ENCODE measurements at regions not wholly inside any gene's neighbourhood (a gene's known extent, or its start where the extent isn't known, plus 50 kb on each side); places are given as distances from the start of the nearest gene placed in this dataset.

DNA sequence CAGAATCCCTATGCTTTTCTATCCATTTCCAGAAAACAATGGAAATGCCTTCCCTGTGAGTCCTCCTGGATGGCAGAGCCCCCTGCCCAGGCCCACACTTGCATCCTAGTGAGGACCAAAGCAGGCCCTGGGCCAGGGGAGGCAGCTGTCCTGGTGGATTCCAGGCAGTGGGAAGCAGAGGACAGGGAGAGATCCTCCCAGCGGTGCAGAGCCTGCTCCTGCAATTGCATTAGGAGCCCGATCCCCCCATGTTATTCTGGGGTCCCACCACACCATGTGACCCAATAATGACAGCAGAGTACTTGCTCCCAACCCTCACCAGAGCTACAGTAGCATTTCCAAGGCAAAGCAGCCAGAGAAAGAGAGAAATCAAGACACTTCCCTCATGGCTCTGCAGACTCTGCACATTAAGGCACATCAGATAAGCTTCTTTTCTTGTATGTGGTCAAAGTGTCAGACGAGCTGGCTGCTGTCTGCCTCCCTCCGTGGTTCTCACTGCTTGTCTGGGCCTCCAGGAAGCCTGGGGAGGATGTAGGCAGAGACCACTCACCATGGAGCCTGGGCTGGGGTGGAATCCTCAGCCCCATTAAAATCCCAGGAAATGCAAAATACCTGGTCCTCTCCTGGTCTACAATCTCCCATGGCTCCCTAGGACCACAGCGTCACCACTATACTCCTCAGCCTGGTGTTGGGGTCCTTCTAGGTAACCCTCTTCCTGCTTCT, 54.9 kb upstream of the RUNX3 start:
- DNase-seq (ENCODE audit: low spot score): no peak

DNA sequence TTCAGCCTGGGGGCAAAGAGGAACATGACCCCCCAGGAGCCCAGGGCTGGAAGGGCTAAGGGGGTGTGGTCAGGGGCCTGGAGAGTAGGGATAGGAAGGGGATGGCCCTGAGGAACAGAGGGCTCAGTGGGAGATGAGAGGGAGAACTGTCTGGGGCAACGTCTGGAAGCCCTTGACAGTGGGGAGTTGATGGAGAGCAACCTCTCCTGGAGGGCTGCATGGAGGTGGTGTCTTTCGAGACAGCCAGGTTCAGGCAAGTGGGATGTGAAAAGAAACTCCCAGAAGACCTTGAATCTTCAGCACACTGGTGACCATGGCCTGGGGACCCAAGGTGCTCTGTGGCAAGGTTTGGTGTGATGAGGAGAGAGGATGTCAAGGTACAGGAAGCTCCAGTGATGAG, 54.2 kb upstream of the RUNX3 start:
- no peak for DNase-seq (ENCODE audit: low spot score)

DNA sequence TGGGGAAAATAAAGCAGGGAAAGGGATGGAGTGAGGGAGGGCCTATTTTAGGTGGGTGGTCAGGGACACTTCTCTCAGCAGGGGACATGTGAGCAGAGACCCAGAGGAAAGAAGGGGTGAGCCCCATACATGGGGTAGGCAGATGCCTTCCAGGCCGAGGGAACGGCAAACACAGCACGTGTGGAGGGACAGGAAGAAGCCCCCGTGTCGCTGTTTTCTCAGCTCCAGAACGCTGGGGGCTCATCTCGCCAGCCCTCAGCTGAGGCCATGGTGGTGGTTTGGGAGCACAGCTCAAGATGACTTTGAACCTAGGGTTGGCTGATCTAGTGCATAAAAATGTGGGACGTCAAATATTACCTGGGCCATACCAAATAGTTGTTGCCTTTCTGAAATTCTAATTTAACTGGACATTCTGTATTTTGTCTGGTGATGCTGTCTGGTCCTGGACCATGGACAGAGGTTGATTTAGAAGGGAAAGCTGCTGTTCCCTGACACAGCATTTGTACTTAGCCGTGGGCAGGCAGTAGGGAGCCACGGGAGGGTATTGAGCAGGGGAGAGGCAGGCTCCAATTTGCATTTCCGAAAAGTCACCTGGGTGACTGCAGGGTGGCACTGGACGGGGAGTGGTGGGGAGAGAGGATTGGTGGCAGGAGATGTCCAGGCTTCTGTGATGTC, 53.1 kb upstream of the RUNX3 start:
- DNase-seq (ENCODE audit: low spot score): no peak

DNA sequence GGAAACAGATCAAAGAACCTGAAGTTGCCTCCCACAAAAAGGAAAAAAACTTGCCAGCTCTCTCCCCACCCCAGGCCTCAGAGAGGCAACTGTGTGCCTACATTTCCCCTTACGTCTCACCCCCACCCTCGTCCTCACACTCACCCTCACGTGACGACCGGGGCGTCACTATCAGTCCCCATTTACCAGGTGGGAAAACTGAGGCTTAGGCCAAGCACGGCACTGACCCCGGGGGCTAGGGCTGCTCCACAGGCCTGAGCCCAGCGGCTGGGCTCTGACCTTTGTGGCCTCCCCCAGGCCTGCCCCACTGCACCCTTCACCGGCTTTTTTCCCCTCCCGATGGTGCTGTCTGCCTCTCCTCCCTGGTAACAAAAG, 51.5 kb upstream of the RUNX3 start:
- DNase-seq (ENCODE audit: low spot score): no peak

DNA sequence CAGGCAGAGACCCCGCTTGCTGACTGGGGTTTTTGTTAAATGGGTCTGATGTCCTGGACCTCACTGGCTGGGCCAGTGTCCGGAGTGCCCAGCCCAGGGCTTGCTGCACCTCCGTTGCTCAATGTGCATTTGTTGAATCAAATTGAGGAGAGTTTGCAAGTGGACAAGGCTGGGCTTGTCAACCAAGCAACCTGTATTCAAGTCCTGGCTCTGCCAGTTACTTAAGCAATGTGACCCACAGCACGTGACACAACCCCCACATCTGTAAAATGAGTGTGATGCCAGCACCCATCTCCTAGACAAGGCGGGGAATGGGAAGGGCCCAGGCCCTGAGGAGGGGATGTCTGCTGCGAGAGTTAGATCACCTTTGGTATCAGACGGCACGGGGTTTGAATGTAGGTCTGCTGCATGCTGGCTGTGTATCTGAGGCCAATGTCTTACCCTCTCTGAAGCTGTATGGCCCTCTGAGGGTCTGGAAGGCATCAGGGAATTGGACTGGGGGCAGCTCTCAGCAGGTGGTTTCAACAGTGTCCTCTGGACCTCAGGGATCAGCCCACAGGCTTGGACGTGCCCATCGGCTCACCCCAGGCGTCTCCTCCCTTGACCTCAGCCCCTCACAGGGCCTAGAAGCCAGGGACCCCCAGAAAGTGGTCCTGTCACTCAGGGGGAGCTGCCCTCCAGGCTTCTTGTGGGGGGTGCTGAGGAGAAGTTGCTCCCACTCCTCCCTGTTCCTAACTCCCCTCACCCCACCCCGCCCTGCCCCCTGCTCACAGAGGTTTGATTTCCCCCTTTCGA, 51.0 kb upstream of the RUNX3 start:
- DNase-seq (ENCODE audit: low spot score): no peak
